NB4 (cell line): ENCODE measurements at regions not wholly inside any gene's neighbourhood (a gene's known extent, or its start where the extent isn't known, plus 50 kb on each side); places are given as distances from the start of the nearest gene placed in this dataset.
"Not testable (repeated sequence)": the region's sequence is repeated elsewhere in the genome, so short reads cannot be mapped to it uniquely, and the experiment has no call there.

Experiments
- DNase-seq: peaks from one replicate; pipeline ENCODE4 v3.0.0; 2010; ENCODE audit warnings: low read depth
- H3K4me3 ChIP-seq: one replicate; pipeline ENCODE4 v1.5.1; 2011; ENCODE audit warnings: mild to moderate bottlenecking, low read depth, low read length, moderate library complexity
- MYC ChIP-seq: IDR thresholded peaks from 2 replicates; pipeline ENCODE4 v1.6.1; 2011; ENCODE audit warnings: low read depth, low read length
- POLR2A ChIP-seq: IDR thresholded peaks from 2 replicates; pipeline ENCODE4 v1.6.1; 2011; ENCODE audit warnings: mild to moderate bottlenecking; ENCODE audit not compliant: insufficient read length; ENCODE audit errors: extremely low read depth
- TF ChIP-seq, protein P1 (sequence below): IDR thresholded peaks from one replicate; pipeline ENCODE4 v1.5.1; 2012; ENCODE audit warnings: low read depth, low read length
- TF ChIP-seq, protein P2 (sequence below): IDR thresholded peaks from 2 replicates; pipeline ENCODE4 v1.6.1; 2011; ENCODE audit warnings: low read depth, low read length

DNA sequence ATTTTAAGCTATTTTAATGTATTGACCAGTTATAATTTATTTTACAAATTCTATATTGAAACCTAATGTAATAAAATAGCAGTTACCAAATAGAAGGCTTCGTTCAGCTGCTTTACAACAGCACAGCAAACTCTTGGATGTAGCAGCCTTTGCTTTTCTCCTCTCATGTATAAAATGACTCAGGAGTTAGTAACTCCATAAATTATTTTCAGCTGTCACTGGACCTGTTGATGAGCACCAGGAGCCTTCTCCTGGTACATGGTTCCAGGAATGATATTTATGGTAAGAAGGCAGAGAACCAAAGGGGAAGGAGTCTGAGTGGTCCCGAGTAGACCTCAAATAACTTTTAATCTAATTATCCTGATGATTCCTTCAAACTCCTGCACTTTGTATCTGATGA is 256.4 kb upstream of the NETO1 start:
- no peak overlapping the region for H3K4me3 ChIP-seq
- TF ChIP-seq POLR2A (no peak), MYC (no peak)
- TF ChIP-seq, protein P1, sequence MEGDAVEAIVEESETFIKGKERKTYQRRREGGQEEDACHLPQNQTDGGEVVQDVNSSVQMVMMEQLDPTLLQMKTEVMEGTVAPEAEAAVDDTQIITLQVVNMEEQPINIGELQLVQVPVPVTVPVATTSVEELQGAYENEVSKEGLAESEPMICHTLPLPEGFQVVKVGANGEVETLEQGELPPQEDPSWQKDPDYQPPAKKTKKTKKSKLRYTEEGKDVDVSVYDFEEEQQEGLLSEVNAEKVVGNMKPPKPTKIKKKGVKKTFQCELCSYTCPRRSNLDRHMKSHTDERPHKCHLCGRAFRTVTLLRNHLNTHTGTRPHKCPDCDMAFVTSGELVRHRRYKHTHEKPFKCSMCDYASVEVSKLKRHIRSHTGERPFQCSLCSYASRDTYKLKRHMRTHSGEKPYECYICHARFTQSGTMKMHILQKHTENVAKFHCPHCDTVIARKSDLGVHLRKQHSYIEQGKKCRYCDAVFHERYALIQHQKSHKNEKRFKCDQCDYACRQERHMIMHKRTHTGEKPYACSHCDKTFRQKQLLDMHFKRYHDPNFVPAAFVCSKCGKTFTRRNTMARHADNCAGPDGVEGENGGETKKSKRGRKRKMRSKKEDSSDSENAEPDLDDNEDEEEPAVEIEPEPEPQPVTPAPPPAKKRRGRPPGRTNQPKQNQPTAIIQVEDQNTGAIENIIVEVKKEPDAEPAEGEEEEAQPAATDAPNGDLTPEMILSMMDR: no peak
- TF ChIP-seq, protein P2, sequence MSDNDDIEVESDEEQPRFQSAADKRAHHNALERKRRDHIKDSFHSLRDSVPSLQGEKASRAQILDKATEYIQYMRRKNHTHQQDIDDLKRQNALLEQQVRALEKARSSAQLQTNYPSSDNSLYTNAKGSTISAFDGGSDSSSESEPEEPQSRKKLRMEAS: no peak
- no peak for DNase-seq

DNA sequence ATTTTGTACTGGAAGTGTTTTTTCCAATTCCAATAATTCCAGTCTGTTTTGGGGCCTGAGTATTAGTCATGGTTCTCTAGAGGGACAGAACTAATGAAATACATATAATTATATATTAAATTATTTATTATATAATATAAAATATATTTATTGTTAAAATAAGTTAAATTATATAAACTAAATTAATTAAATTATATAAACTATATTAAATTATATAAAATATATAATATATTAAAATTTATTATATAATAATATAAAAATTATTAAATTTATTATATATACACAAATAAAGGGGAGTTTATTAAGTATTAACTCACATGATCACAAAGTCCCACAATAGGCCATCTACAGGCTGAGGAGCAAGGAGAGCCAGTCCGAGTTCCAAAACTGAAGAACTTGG is 253.4 kb upstream of the NETO1 start:
- no peak overlapping the region for H3K4me3 ChIP-seq
- TF ChIP-seq MYC (no peak), POLR2A (no peak)
- TF ChIP-seq, protein P2: no peak
- TF ChIP-seq, protein P1: no peak
- DNase-seq: no peak

DNA sequence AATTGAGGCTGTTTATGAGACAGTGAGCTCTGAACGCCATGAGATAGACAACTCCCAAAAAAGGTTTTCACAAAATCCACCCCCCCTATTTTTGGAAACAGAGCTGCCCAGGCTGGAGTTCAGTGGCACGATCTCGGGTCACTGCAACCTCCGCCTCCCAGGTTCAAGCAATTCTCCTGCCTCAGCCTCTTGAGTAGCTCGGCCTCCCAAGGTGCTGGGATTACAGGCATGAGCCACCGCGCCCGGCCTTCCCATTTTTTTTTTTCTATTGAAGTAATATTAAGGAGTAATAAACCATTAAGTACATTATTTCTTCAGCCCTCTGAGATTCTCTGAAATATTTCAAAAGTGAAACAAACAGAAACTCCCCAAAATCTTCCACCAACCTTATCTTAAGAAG is 252.8 kb upstream of the NETO1 start:
- TF ChIP-seq, protein P2: no peak
- TF ChIP-seq POLR2A (no peak), MYC (no peak)
- TF ChIP-seq, protein P1: no peak
- no peak overlapping the region for H3K4me3 ChIP-seq
- DNase-seq: no peak

DNA sequence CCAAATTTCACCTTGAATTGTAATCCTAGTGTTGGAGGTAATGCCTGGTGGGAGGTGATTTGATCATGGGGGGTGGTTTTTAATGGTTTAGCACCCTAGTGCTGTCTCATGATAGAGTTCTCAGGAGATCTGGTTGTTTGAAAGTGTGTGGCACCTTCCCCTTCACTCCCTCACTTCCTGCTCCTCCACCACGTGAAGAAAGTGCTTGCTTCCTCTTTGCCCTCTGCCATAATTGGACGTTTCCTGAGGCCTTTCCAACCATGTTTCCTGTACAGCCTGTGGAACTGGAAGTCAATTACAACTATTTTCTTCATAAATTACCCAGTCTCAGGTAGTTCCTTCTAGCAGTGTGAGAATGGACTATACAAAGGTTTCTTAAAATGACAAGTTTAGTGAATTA is 251.8 kb upstream of the NETO1 start:
- H3K4me3 ChIP-seq: no peak overlapping the region
- DNase-seq: peak; percentile 5
- TF ChIP-seq, protein P1: no peak
- TF ChIP-seq, protein P2: no peak
- no peak for TF ChIP-seq MYC
- TF ChIP-seq POLR2A: no peak

DNA sequence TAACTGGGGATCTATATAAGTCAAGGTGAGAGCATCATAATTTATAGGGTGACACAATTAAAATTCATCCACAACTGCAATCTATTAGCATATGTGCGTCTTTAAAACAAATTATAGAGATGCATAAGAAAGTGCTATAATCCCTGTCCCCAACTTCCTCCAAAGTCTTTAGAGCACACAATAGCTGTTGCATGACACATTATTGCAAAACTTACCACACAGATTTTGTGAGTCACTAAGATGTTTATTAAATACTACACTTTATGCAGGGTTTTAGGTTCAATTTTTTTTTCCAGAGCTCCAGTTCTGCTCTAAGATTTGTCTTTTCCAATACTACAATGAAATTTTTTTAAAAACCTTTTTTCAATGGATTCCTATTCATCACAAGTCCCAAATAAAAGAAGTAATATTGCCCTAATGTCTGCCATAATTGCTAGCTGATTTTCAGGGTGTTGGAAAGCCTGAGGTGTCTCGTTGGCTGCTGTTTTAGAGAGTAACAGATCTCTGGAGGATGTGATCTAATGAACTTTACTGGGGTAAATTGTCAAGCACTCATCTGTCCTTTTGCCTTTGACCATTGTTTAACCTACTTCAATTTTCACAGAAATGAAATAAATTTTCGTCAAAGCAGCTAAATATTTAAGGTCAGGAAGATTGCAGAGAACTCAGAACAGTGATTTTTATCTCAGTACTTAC is 250.5 kb upstream of the NETO1 start:
- peak; percentile 47 for DNase-seq
- TF ChIP-seq MYC (no peak), POLR2A (no peak)
- no peak overlapping the region for H3K4me3 ChIP-seq

DNA sequence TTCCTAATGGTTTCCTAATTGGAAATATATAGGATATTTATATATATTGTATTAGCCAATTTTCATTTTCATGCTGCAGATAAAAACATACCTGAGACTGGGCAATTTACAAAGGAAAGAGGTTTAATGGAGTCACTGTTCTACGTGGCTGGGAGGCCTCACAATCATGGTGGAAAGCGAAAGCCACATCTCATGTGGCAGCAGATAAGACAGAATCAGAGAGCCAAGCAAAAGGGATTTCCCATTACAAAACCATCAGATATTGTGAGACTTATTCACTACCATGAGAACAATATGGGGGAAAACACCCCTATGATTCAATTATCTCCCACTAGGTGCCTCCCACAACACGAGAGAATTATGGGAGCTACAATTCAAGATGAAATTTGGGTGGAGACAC is 242.5 kb upstream of the NETO1 start:
- no peak for DNase-seq
- H3K4me3 ChIP-seq: no peak overlapping the region
- no peak for TF ChIP-seq POLR2A

DNA sequence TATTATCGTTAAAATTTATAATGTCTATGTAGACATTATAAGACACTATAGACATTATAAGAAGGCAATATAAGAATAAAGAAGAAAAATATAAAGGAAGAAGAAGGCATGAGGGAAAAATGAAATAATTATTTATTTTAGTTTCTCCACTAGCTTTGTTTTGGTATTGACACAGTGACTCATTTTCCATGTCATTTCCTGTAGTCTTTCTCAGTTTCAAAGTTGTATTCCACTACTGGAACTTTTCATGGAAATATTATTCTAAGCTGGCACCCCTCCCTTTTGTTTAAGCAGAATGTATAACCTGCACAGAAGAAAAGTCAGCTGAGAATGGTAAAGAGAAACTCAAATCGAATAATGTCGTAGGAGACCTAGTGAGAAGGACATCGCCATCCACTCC is 234.2 kb upstream of the NETO1 start:
- TF ChIP-seq, protein P2: no peak
- TF ChIP-seq MYC (no peak), POLR2A (no peak)
- TF ChIP-seq, protein P1: no peak
- DNase-seq: no peak
- H3K4me3 ChIP-seq: no peak overlapping the region

DNA sequence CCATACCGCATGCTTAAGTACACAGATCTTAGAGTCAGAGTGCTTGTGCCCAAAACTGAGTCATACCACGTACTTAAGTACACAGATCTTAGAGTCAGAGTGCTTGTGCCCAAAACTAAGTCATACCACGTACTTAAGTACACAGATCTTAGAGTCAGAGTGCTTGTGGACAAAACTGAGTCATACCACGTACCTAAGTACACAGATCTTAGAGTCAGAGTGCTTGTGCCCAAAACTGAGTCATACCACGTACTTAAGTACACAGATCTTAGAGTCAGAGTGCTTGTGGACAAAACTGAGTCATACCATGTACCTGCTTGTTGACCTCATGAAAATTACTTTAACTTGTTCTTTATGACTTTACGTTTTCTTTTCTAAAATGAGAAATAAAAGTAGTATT is 233.7 kb upstream of the NETO1 start:
- not testable (repeated sequence) for H3K4me3 ChIP-seq

More for the DNA sequence above, 233.7 kb upstream of the NETO1 start:
- DNase-seq: not testable (repeated sequence)
